Thyroid gland (tissue), 4 donors: ENCODE measurements at regions not wholly inside any gene's neighbourhood (a gene's known extent, or its start where the extent isn't known, plus 50 kb on each side); places are given as distances from the start of the nearest gene placed in this dataset.

Experiments
- CTCF ChIP-seq, 6 experiments: fragments of 200-600 bp in 3 of 6; fragments of 450-650 bp in 3 of 6; sonication (generic) in 3 of 6; IDR thresholded peaks; one replicate each; pipeline ENCODE4 v1.5.1; 2016 to 2019; ENCODE audit warnings: antibody characterized with exemption in 6 of 6, mild to moderate bottlenecking in 2 of 6, inconsistent platforms in 1 of 6, moderate library complexity in 1 of 6
- POLR2A ChIP-seq, 2 donors: fragments of 450-650 bp; IDR thresholded peaks; one replicate each; pipeline ENCODE4 v1.6.1; 2017; ENCODE audit warnings: antibody characterized with exemption in 2 of 2, mild to moderate bottlenecking in 2 of 2, moderate library complexity in 1 of 2

- no peak for TF ChIP-seq POLR2A (IDR thresholded peaks at IDR 0.05)
- no peak for TF ChIP-seq CTCF (IDR thresholded peaks at IDR 0.05)
These were observed 258.6 kb downstream of the GLRX3 start for GRCh38 chr10:130394832-130395231.
